IPS-15b (cell line): ENCODE measurements at regions not wholly inside any gene's neighbourhood (a gene's known extent, or its start where the extent isn't known, plus 50 kb on each side); places are given as distances from the start of the nearest gene placed in this dataset.

Source experiments
- H3K27me3 ChIP-seq: one replicate; pipeline ENCODE4 v1.6.1; 2013; ENCODE audit warnings: low read length; ENCODE audit not compliant: control insufficient read depth, insufficient read depth
- H3K36me3 ChIP-seq: one replicate; pipeline ENCODE4 v1.6.1; 2013; ENCODE audit warnings: low read length; ENCODE audit not compliant: control insufficient read depth, insufficient read depth
- H3K4me1 ChIP-seq: one replicate; pipeline ENCODE4 v1.6.1; 2013; ENCODE audit warnings: mild to moderate bottlenecking, low read length; ENCODE audit not compliant: control insufficient read depth, insufficient read depth
- H3K4me3 ChIP-seq: one replicate; pipeline ENCODE4 v1.5.1; 2013; ENCODE audit warnings: low read depth, low read length
- H3K9ac ChIP-seq: one replicate; pipeline ENCODE4 v1.6.1; 2013; ENCODE audit warnings: low read depth, mild to moderate bottlenecking, low read length
- H3K9me3 ChIP-seq: one replicate; pipeline ENCODE4 v1.6.1; 2013; ENCODE audit warnings: mild to moderate bottlenecking, low read length; ENCODE audit not compliant: control insufficient read depth, insufficient read depth

- H3K4me1 ChIP-seq, result no peaks in the 10 kb centered on the region
- H3K9ac ChIP-seq, result no peak overlapping the region
- H3K27me3 ChIP-seq, result no peaks in the 10 kb centered on the region
- no peaks in the 10 kb centered on the region for H3K9me3 ChIP-seq
- no peaks in the 10 kb centered on the region for H3K36me3 ChIP-seq
- no peak overlapping the region for H3K4me3 ChIP-seq
Observed at GRCh38 chr15:29334544-29334943, 64.9 kb upstream of the NSMCE3 start.

GRCh38 chr15:29333261-29333660 is 63.6 kb upstream of the NSMCE3 start:
- no peak overlapping the region for H3K9ac ChIP-seq
- no peaks in the 10 kb centered on the region for H3K27me3 ChIP-seq
- H3K4me1 ChIP-seq, result no peaks in the 10 kb centered on the region
- H3K9me3 ChIP-seq, result no peaks in the 10 kb centered on the region
- H3K36me3 ChIP-seq, result no peaks in the 10 kb centered on the region
- H3K4me3 ChIP-seq, result no peak overlapping the region

- no peak overlapping the region for H3K4me3 ChIP-seq
- H3K27me3 ChIP-seq, result no peaks in the 10 kb centered on the region
- no peaks in the 10 kb centered on the region for H3K9me3 ChIP-seq
- no peaks in the 10 kb centered on the region for H3K4me1 ChIP-seq
- no peaks in the 10 kb centered on the region for H3K36me3 ChIP-seq
- H3K9ac ChIP-seq, result no peak overlapping the region
Observed at GRCh38 chr15:29331669-29332068, 62.0 kb upstream of the NSMCE3 start.

- H3K4me1 ChIP-seq, result no peaks in the 10 kb centered on the region
- H3K9me3 ChIP-seq, result no peaks in the 10 kb centered on the region
- H3K27me3 ChIP-seq, result no peaks in the 10 kb centered on the region
- no peak overlapping the region for H3K4me3 ChIP-seq
- H3K9ac ChIP-seq, result no peak overlapping the region
- H3K36me3 ChIP-seq, result no peaks in the 10 kb centered on the region
Observed at GRCh38 chr15:29331071-29331470, 61.4 kb upstream of the NSMCE3 start.

GRCh38 chr15:29324746-29325145 is 55.1 kb upstream of the NSMCE3 start:
- H3K9ac ChIP-seq, result no peak overlapping the region
- no peak overlapping the region for H3K4me3 ChIP-seq
- no peaks in the 10 kb centered on the region for H3K27me3 ChIP-seq
- H3K4me1 ChIP-seq, result peaks cover 7% of the 10 kb centered on the region
- no peaks in the 10 kb centered on the region for H3K9me3 ChIP-seq
- H3K36me3 ChIP-seq, result no peaks in the 10 kb centered on the region

- Histone ChIP-seq H3K36me3 (no peaks in the 10 kb centered on the region), H3K27me3 (no peaks in the 10 kb centered on the region), H3K9me3 (no peaks in the 10 kb centered on the region), H3K4me1 (peaks cover 11% of the 10 kb centered on the region), H3K9ac (no peak overlapping the region), H3K4me3 (no peak overlapping the region)
Observed at GRCh38 chr15:29323557-29323956, 53.9 kb upstream of the NSMCE3 start.

- H3K27me3 ChIP-seq, result no peaks in the 10 kb centered on the region
- H3K4me1 ChIP-seq, result peaks cover 11% of the 10 kb centered on the region
- no peak overlapping the region for H3K9ac ChIP-seq
- no peaks in the 10 kb centered on the region for H3K36me3 ChIP-seq
- no peak overlapping the region for H3K4me3 ChIP-seq
- H3K9me3 ChIP-seq, result no peaks in the 10 kb centered on the region
Observed at GRCh38 chr15:29322415-29322814, 52.8 kb upstream of the NSMCE3 start.

- no peaks in the 10 kb centered on the region for H3K9me3 ChIP-seq
- no peak overlapping the region for H3K9ac ChIP-seq
- H3K36me3 ChIP-seq, result no peaks in the 10 kb centered on the region
Observed at GRCh38 chr15:29320420-29320819, 50.8 kb upstream of the NSMCE3 start.

GRCh38 chr15:29319823-29320222 is 50.2 kb upstream of the NSMCE3 start:
- peaks cover 11% of the 10 kb centered on the region for H3K4me1 ChIP-seq
- H3K27me3 ChIP-seq, result no peaks in the 10 kb centered on the region
- no peaks in the 10 kb centered on the region for H3K36me3 ChIP-seq
- H3K9me3 ChIP-seq, result no peaks in the 10 kb centered on the region
- no peak overlapping the region for H3K9ac ChIP-seq
- no peak overlapping the region for H3K4me3 ChIP-seq

More at GRCh38 chr15:29320420-29320819, 50.8 kb upstream of the NSMCE3 start:
- Histone ChIP-seq H3K27me3 (no peaks in the 10 kb centered on the region), H3K4me1 (peaks cover 11% of the 10 kb centered on the region), H3K4me3 (no peak overlapping the region)
